HEK293 (cell line): ENCODE measurements at regions not wholly inside any gene's neighbourhood (a gene's known extent, or its start where the extent isn't known, plus 50 kb on each side); places are given as distances from the start of the nearest gene placed in this dataset.

ENCODE experiments used
- CTCF ChIA-PET: fragments of 350-600 bp; formaldehyde crosslinking; extraction: SDS; loops from one replicate; lab custom pipeline; 2021; ENCODE audit warnings: antibody characterized with exemption; lab: Yijun Ruan, JAX
- POLR2A ChIA-PET: fragments of 300-600 bp; formaldehyde crosslinking; extraction: SDS; loops from one replicate; lab custom pipeline; 2020; ENCODE audit warnings: antibody characterized with exemption, inconsistent platforms; lab: Yijun Ruan, JAX
- H3K27ac ChIP-seq: fragments of 200-500 bp; sonication (Bioruptor generic); 2 replicates; pipeline ENCODE4 v1.5.1; 2014; ENCODE audit warnings: low read depth, low read length, control low read depth, inconsistent platforms; ENCODE audit errors: extremely low read depth
- H3K36me3 ChIP-seq, 2 experiments: fragments of 200-500 bp in 1 of 2; sonication (Bioruptor generic) in 1 of 2; 1 replicate in 1 of 2; 2 replicates in 1 of 2; pipeline ENCODE4 v1.5.1; 2014 to 2017; ENCODE audit warnings: inconsistent platforms in 2 of 2, low read length in 2 of 2; ENCODE audit not compliant: control insufficient read depth in 2 of 2, insufficient read depth in 1 of 2
- H3K4me1 ChIP-seq: fragments of 200-500 bp; sonication (Bioruptor generic); 2 replicates; pipeline ENCODE4 v1.5.1; 2014; ENCODE audit warnings: mild to moderate bottlenecking, low read length, inconsistent platforms; ENCODE audit not compliant: control insufficient read depth, insufficient read depth
- H3K4me3 ChIP-seq: 2 replicates; pipeline ENCODE4 v1.5.1; 2011; ENCODE audit warnings: low read depth, mild to moderate bottlenecking, control low read depth, low read length, moderate library complexity
- H3K9me3 ChIP-seq: fragments of 200-500 bp; sonication (Bioruptor generic); 2 replicates; pipeline ENCODE4 v1.5.1; 2014; ENCODE audit warnings: low read depth, low read length, inconsistent platforms; ENCODE audit not compliant: control insufficient read depth, insufficient read depth
- EGR2 ChIP-seq: fragments of 450-650 bp; formaldehyde crosslinking; IDR thresholded peaks from 2 replicates; pipeline ENCODE4 v1.5.1; 2016; ENCODE audit warnings: low read depth, missing biosample characterization, missing genetic modification characterization
- PRDM1 ChIP-seq: fragments of 450-650 bp; formaldehyde crosslinking; IDR thresholded peaks from 2 replicates; pipeline ENCODE4; 2016; ENCODE audit warnings: missing biosample characterization, missing genetic modification characterization
- SP3 ChIP-seq: fragments of 450-650 bp; formaldehyde crosslinking; IDR thresholded peaks from 2 replicates; pipeline ENCODE4 v1.5.1; 2016; ENCODE audit warnings: missing biosample characterization, missing genetic modification characterization
- YY1 ChIP-seq: fragments of 450-650 bp; formaldehyde crosslinking; IDR thresholded peaks from 2 replicates; pipeline ENCODE4 v1.5.1; 2018; ENCODE audit warnings: missing biosample characterization, missing genetic modification characterization
- ZBTB1 ChIP-seq: fragments of 450-650 bp; formaldehyde crosslinking; IDR thresholded peaks from 2 replicates; pipeline ENCODE4 v1.5.1; 2016; ENCODE audit warnings: missing biosample characterization, missing genetic modification characterization
- ZBTB26 ChIP-seq: fragments of 450-650 bp; formaldehyde crosslinking; optimal IDR thresholded peaks from 2 replicates; pipeline ENCODE3; 2016; ENCODE audit warnings: missing biosample characterization, mild to moderate bottlenecking, missing genetic modification characterization
- ZFP37 ChIP-seq: fragments of 450-650 bp; formaldehyde crosslinking; IDR thresholded peaks from 2 replicates; pipeline ENCODE4 v1.5.1; 2016; ENCODE audit warnings: missing biosample characterization, missing genetic modification characterization
- ZIC2 ChIP-seq: fragments of 450-650 bp; formaldehyde crosslinking; IDR thresholded peaks from 2 replicates; pipeline ENCODE4 v1.5.1; 2016; ENCODE audit warnings: missing biosample characterization, missing genetic modification characterization
- ZNF112 ChIP-seq: fragments of 450-650 bp; formaldehyde crosslinking; IDR thresholded peaks from 2 replicates; pipeline ENCODE4 v1.5.0; 2017; ENCODE audit warnings: missing biosample characterization, missing genetic modification characterization
- ZNF140 ChIP-seq: fragments of 450-650 bp; formaldehyde crosslinking; IDR thresholded peaks from 2 replicates; pipeline ENCODE4 v1.5.1; 2016; ENCODE audit warnings: missing biosample characterization, missing genetic modification characterization
- ZNF23 ChIP-seq: fragments of 450-650 bp; formaldehyde crosslinking; IDR thresholded peaks from 2 replicates; pipeline ENCODE4 v1.5.1; 2016; ENCODE audit warnings: missing biosample characterization, missing genetic modification characterization, borderline replicate concordance
- ZNF324 ChIP-seq: fragments of 450-650 bp; formaldehyde crosslinking; IDR thresholded peaks from 2 replicates; pipeline ENCODE4 v1.5.1; 2016; ENCODE audit warnings: missing biosample characterization, missing genetic modification characterization
- ZNF362 ChIP-seq: fragments of 450-650 bp; formaldehyde crosslinking; IDR thresholded peaks from 2 replicates; pipeline ENCODE4 v1.5.1; 2016; ENCODE audit warnings: missing biosample characterization, missing genetic modification characterization
- ZNF48 ChIP-seq: fragments of 450-650 bp; formaldehyde crosslinking; IDR thresholded peaks from 2 replicates; pipeline ENCODE4 v1.5.1; 2016; ENCODE audit warnings: missing biosample characterization, missing genetic modification characterization
- ZNF488 ChIP-seq: fragments of 450-650 bp; formaldehyde crosslinking; IDR thresholded peaks from 2 replicates; pipeline ENCODE4 v1.5.1; 2016; ENCODE audit warnings: missing biosample characterization, missing genetic modification characterization
- ZNF514 ChIP-seq: fragments of 450-650 bp; formaldehyde crosslinking; IDR thresholded peaks from 2 replicates; pipeline ENCODE4 v1.5.1; 2016; ENCODE audit warnings: missing biosample characterization, missing genetic modification characterization
- ZNF530 ChIP-seq: fragments of 450-650 bp; formaldehyde crosslinking; IDR thresholded peaks from 2 replicates; pipeline ENCODE4 v1.5.1; 2016; ENCODE audit warnings: low read depth, missing biosample characterization, missing genetic modification characterization
- ZNF548 ChIP-seq: fragments of 450-650 bp; formaldehyde crosslinking; IDR thresholded peaks from 2 replicates; pipeline ENCODE4 v1.5.1; 2016; ENCODE audit warnings: missing biosample characterization, missing genetic modification characterization
- ZNF785 ChIP-seq: fragments of 450-650 bp; formaldehyde crosslinking; IDR thresholded peaks from 2 replicates; pipeline ENCODE4 v1.5.1; 2016; ENCODE audit warnings: missing biosample characterization, missing genetic modification characterization
- ZNF792 ChIP-seq: fragments of 450-650 bp; formaldehyde crosslinking; IDR thresholded peaks from 2 replicates; pipeline ENCODE4 v1.5.1; 2016; ENCODE audit warnings: missing biosample characterization, missing genetic modification characterization
- ZSCAN23 ChIP-seq: fragments of 450-650 bp; formaldehyde crosslinking; IDR thresholded peaks from 2 replicates; pipeline ENCODE4 v1.5.1; 2016; ENCODE audit warnings: missing biosample characterization, missing genetic modification characterization
- ZSCAN30 ChIP-seq: fragments of 450-650 bp; IDR thresholded peaks from 2 replicates; pipeline ENCODE4 v1.5.1; 2018; ENCODE audit warnings: missing biosample characterization, mild to moderate bottlenecking, missing genetic modification characterization, moderate library complexity

- ChIA-PET CTCF (no interaction called here), POLR2A (no interaction called here)
- no peaks in the 10 kb centered on the region for H3K4me1 ChIP-seq
- no peaks in the 10 kb centered on the region for H3K9me3 ChIP-seq
- no peak overlapping the region for H3K27ac ChIP-seq
- H3K36me3 ChIP-seq: no peaks in the 10 kb centered on the region
- TF ChIP-seq ZNF23 (no peak), ZNF112 (tag by site-specific recombination) (no peak), ZNF785 (tag by site-specific recombination) (no peak), ZNF514 (tag by site-specific recombination) (no peak), PRDM1 (no peak), YY1 (tag by site-specific recombination) (no peak), ZNF530 (tag by site-specific recombination) (no peak), ZFP37 (tag by site-specific recombination) (no peak), ZNF140 (tag by site-specific recombination) (no peak)
- no peak overlapping the region for H3K4me3 ChIP-seq
Measured at GRCh38 chr3:30307372-30307950, 298.9 kb upstream of the TGFBR2 start.

GRCh38 chr3:30308131-30308530 is 298.3 kb upstream of the TGFBR2 start:
- no peaks in the 10 kb centered on the region for H3K9me3 ChIP-seq
- no peak overlapping the region for H3K4me3 ChIP-seq
- H3K27ac ChIP-seq: no peak overlapping the region
- H3K4me1 ChIP-seq: no peaks in the 10 kb centered on the region
- POLR2A ChIA-PET: no interaction called here
- no peak for TF ChIP-seq ZNF48
- TF ChIP-seq ZNF362 (tag by site-specific recombination): no peak
- no peak for TF ChIP-seq ZNF324 (tag by site-specific recombination)
- TF ChIP-seq ZSCAN23 (tag by site-specific recombination): no peak
- TF ChIP-seq ZNF548: no peak
- no peak for TF ChIP-seq ZSCAN30
- no peak for TF ChIP-seq ZNF792 (tag by site-specific recombination)
- no peak for TF ChIP-seq ZNF140 (tag by site-specific recombination)
- TF ChIP-seq ZIC2: no peak
- TF ChIP-seq ZNF23: no peak
- TF ChIP-seq SP3: no peak
- TF ChIP-seq ZBTB1 (tag by site-specific recombination): no peak
- TF ChIP-seq EGR2: no peak
- TF ChIP-seq ZNF488 (tag by site-specific recombination): no peak
- TF ChIP-seq ZBTB26 (tag by site-specific recombination): no peak
- CTCF ChIA-PET: no interaction called here
- no peaks in the 10 kb centered on the region for H3K36me3 ChIP-seq
